IMR-90 (cell line): ENCODE measurements at regions not wholly inside any gene's neighbourhood (a gene's known extent, or its start where the extent isn't known, plus 50 kb on each side); places are given as distances from the start of the nearest gene placed in this dataset.

Experiments used
- ATAC-seq: fragments of 200-7000 bp; cut with Tn5 transposase; 2 replicates; pipeline ENCODE4 v1.9.1; 2020; ENCODE audit warnings: low read depth, mild to moderate bottlenecking, moderate library complexity
- BruUV-seq: library from RNA; stranded (reverse); fragments of 400-500 nt; replicated peaks from 2 replicates; lab custom pipeline; 2021; lab: Mats Ljungman, UMichigan
- CTCF ChIA-PET: fragments of 300-600 bp; formaldehyde crosslinking; extraction: SDS; loops from one replicate; lab custom pipeline; 2021; ENCODE audit warnings: antibody characterized with exemption; lab: Yijun Ruan, JAX
- POLR2A ChIA-PET: fragments of 300-600 bp; sonication (Branson Sonifier 250); formaldehyde crosslinking; loops from one replicate; lab custom pipeline; 2022; ENCODE audit warnings: antibody characterized with exemption; ENCODE audit not compliant: unreplicated experiment; lab: Charles Lee
- DNase-seq: peaks from one replicate; pipeline ENCODE4 v3.0.0; 2013
- H2AFZ ChIP-seq: replicated peaks from 2 replicates; pipeline ENCODE3; 2013; ENCODE audit warnings: low read length, mild to moderate bottlenecking; ENCODE audit not compliant: poor library complexity
- H2AK5ac ChIP-seq: 2 replicates; pipeline ENCODE4 v1.6.1; 2013; ENCODE audit warnings: low read depth, low read length, inconsistent platforms
- H2AK9ac ChIP-seq: replicated peaks from 2 replicates; pipeline ENCODE3; 2013; ENCODE audit warnings: mild to moderate bottlenecking, low read depth, low read length, moderate library complexity; ENCODE audit not compliant: poor library complexity
- H2BK120ac ChIP-seq: 2 replicates; pipeline ENCODE4 v1.6.1; 2013; ENCODE audit warnings: low read depth, low read length, inconsistent platforms
- H2BK15ac ChIP-seq: 3 replicates; pipeline ENCODE4 v1.6.1; 2013; ENCODE audit warnings: low read depth, low read length, inconsistent platforms
- H2BK20ac ChIP-seq: 2 replicates; pipeline ENCODE4 v1.6.1; 2013; ENCODE audit warnings: low read depth, mild to moderate bottlenecking, inconsistent platforms, low read length, moderate library complexity
- H2BK5ac ChIP-seq: 2 replicates; pipeline ENCODE4 v1.6.1; 2013; ENCODE audit warnings: mild to moderate bottlenecking, low read depth, low read length, inconsistent platforms; ENCODE audit not compliant: poor library complexity, severe bottlenecking
- H3K14ac ChIP-seq: replicated peaks from 2 replicates; pipeline ENCODE4 v1.6.1; 2013; ENCODE audit warnings: low read depth, low read length, inconsistent platforms
- H3K18ac ChIP-seq: 2 replicates; pipeline ENCODE4 v1.6.1; 2013; ENCODE audit warnings: low read depth, low read length, control low read depth
- H3K23ac ChIP-seq: 2 replicates; pipeline ENCODE4 v1.6.1; 2013; ENCODE audit warnings: low read depth, low read length, inconsistent platforms
- H3K27ac ChIP-seq: 2 replicates; pipeline ENCODE4 v1.5.1; 2013; ENCODE audit warnings: mild to moderate bottlenecking, control low read depth, low read length; ENCODE audit not compliant: insufficient read depth
- H3K27me3 ChIP-seq: 2 replicates; pipeline ENCODE4 v1.6.1; 2013; ENCODE audit warnings: low read length; ENCODE audit not compliant: control insufficient read depth, insufficient read depth
- H3K36me3 ChIP-seq: 2 replicates; pipeline ENCODE4 v1.6.1; 2013; ENCODE audit warnings: low read length, mixed read lengths; ENCODE audit not compliant: control insufficient read depth, insufficient read depth
- H3K4ac ChIP-seq: 2 replicates; pipeline ENCODE4 v1.6.1; 2013; ENCODE audit warnings: low read depth, low read length, inconsistent platforms
- H3K4me1 ChIP-seq: 2 replicates; pipeline ENCODE4 v1.6.1; 2013; ENCODE audit warnings: low read length, mixed read lengths; ENCODE audit not compliant: control insufficient read depth, insufficient read depth
- H3K4me2 ChIP-seq: 2 replicates; pipeline ENCODE4 v1.6.1; 2013; ENCODE audit warnings: low read depth, mild to moderate bottlenecking, control low read depth, low read length, moderate library complexity
- H3K4me3 ChIP-seq: 2 replicates; pipeline ENCODE4 v1.5.1; 2013; ENCODE audit warnings: low read depth, mild to moderate bottlenecking, control low read depth, low read length, moderate library complexity; ENCODE audit not compliant: insufficient read depth
- H3K56ac ChIP-seq: 2 replicates; pipeline ENCODE4 v1.6.1; 2013; ENCODE audit warnings: low read length, inconsistent platforms; ENCODE audit not compliant: insufficient read depth; ENCODE audit errors: extremely low read depth
- H3K79me1 ChIP-seq, 2 experiments: 2 replicates each; pipeline ENCODE4 v1.6.1; 2013; ENCODE audit warnings: low read length in 2 of 2, inconsistent platforms in 1 of 2, low read depth in 1 of 2
- H3K9ac ChIP-seq: 2 replicates; pipeline ENCODE4 v1.6.1; 2013; ENCODE audit warnings: low read depth, low read length, control low read depth
- H3K9me1 ChIP-seq: 2 replicates; pipeline ENCODE4 v1.6.1; 2013; ENCODE audit warnings: low read length, inconsistent platforms; ENCODE audit not compliant: insufficient read depth
- H3K9me3 ChIP-seq: 2 replicates; pipeline ENCODE4 v1.6.1; 2013; ENCODE audit warnings: low read length; ENCODE audit not compliant: control insufficient read depth, insufficient read depth
- H4K20me1 ChIP-seq: 2 replicates; pipeline ENCODE4 v1.6.1; 2013; ENCODE audit warnings: low read length, inconsistent platforms; ENCODE audit not compliant: insufficient read depth
- H4K5ac ChIP-seq: 2 replicates; pipeline ENCODE4 v1.6.1; 2013; ENCODE audit warnings: mild to moderate bottlenecking, low read depth, low read length, control low read depth
- H4K8ac ChIP-seq, 2 experiments: 2 replicates each; pipeline ENCODE4 v1.6.1; 2013; ENCODE audit warnings: low read depth in 2 of 2, low read length in 2 of 2, control low read depth in 1 of 2, inconsistent platforms in 1 of 2
- H4K91ac ChIP-seq: 2 replicates; pipeline ENCODE4 v1.6.1; 2013; ENCODE audit warnings: low read depth, low read length, inconsistent platforms; ENCODE audit not compliant: insufficient read depth
- BHLHE40 ChIP-seq: fragments of 150-350 bp; IDR thresholded peaks from 2 replicates; pipeline ENCODE4 v1.6.1; 2016; ENCODE audit warnings: mild to moderate bottlenecking, low read depth, low read length
- CEBPB ChIP-seq: IDR thresholded peaks from 2 replicates; pipeline ENCODE4 v1.6.1; 2012; ENCODE audit warnings: low read depth, low read length, improper control_type of control experiment
- CHD1 ChIP-seq: IDR thresholded peaks from 2 replicates; pipeline ENCODE4 v1.6.1; 2012; ENCODE audit warnings: low read depth, low read length, improper control_type of control experiment
- FOS ChIP-seq: fragments of 150-350 bp; IDR thresholded peaks from 2 replicates; pipeline ENCODE4 v1.6.1; 2016; ENCODE audit warnings: low read depth, low read length
- MAFK ChIP-seq: IDR thresholded peaks from 2 replicates; pipeline ENCODE4 v1.6.1; 2012; ENCODE audit warnings: low read depth, low read length, improper control_type of control experiment
- MAZ ChIP-seq: IDR thresholded peaks from 2 replicates; pipeline ENCODE4 v1.6.1; 2012; ENCODE audit warnings: low read depth, mild to moderate bottlenecking, low read length, improper control_type of control experiment, moderate library complexity, borderline replicate concordance
- MXI1 ChIP-seq: IDR thresholded peaks from 2 replicates; pipeline ENCODE4 v1.6.1; 2012; ENCODE audit warnings: low read depth, mild to moderate bottlenecking, low read length, moderate library complexity, borderline replicate concordance
- NFE2L2 ChIP-seq: fragments of 150-350 bp; IDR thresholded peaks from 2 replicates; pipeline ENCODE4 v1.6.1; 2016; ENCODE audit warnings: low read depth, mild to moderate bottlenecking, low read length
- POLR2A ChIP-seq: IDR thresholded peaks from 2 replicates; pipeline ENCODE4 v1.6.1; 2012; ENCODE audit warnings: mild to moderate bottlenecking, low read depth, low read length
- RAD21 ChIP-seq: IDR thresholded peaks from 2 replicates; pipeline ENCODE4 v1.6.1; 2012; ENCODE audit warnings: low read length, improper control_type of control experiment
- RCOR1 ChIP-seq: IDR thresholded peaks from 2 replicates; pipeline ENCODE4 v1.6.1; 2012; ENCODE audit warnings: mild to moderate bottlenecking, low read length, improper control_type of control experiment; ENCODE audit not compliant: insufficient replicate concordance
- RFX5 ChIP-seq: IDR thresholded peaks from 2 replicates; pipeline ENCODE4 v1.8.0; 2012; ENCODE audit warnings: low read depth, mild to moderate bottlenecking, low read length, moderate library complexity
- SMC3 ChIP-seq: fragments of 150-350 bp; IDR thresholded peaks from 2 replicates; pipeline ENCODE4 v1.6.1; 2016; ENCODE audit warnings: low read depth, mild to moderate bottlenecking, antibody characterized with exemption, low read length, moderate library complexity
- WGBS, 2 experiments: methylation state at CpG; one replicate each; pipeline versions ENCODE4 v1.1.5 to v1.1.7; 2013; ENCODE audit warnings: missing lambda C conversion rate in 2 of 2; ENCODE audit not compliant: insufficient read length in 1 of 2; ENCODE audit errors: extremely low coverage in 2 of 2; 5-methylcytosine and 5-hydroxymethylcytosine counted together
- dilution Hi-C: fragments of 300-500 bp; cut with HindIII; formaldehyde crosslinking; loops from one replicate; pipeline ENCODE4 v1.14.3; 2018; ENCODE audit warnings: low sequenced_read_pairs; ENCODE audit not compliant: unreplicated experiment
- in situ Hi-C: fragments of 300-500 bp; cut with MboI; formaldehyde crosslinking; loops from 3 replicates; pipeline ENCODE4 v1.14.3; 2019; ENCODE audit warnings: low sequenced_read_pairs, inconsistent platforms, mixed read lengths
- intact Hi-C: fragments of 100-400 bp; cut with micrococcal nuclease; formaldehyde crosslinking; loops from 2 replicates; pipeline ENCODE4 v1.10.0; 2022
- TF ChIP-seq, protein P1 (sequence below): fragments of 150-350 bp; IDR thresholded peaks from 2 replicates; pipeline ENCODE4 v1.6.1; 2017; ENCODE audit warnings: mild to moderate bottlenecking, antibody characterized with exemption, low read length, low read depth
- TF ChIP-seq, protein P2 (sequence below): conservative IDR thresholded peaks from 2 replicates; pipeline ENCODE4 v1.5.1; 2012; ENCODE audit warnings: mild to moderate bottlenecking, low read depth, low read length, improper control_type of control experiment
- TF ChIP-seq, protein P3 (sequence below): fragments of 150-350 bp; IDR thresholded peaks from 2 replicates; pipeline ENCODE4 v1.6.1; 2016; ENCODE audit warnings: low read depth, mild to moderate bottlenecking, low read length, moderate library complexity, borderline replicate concordance

DNA sequence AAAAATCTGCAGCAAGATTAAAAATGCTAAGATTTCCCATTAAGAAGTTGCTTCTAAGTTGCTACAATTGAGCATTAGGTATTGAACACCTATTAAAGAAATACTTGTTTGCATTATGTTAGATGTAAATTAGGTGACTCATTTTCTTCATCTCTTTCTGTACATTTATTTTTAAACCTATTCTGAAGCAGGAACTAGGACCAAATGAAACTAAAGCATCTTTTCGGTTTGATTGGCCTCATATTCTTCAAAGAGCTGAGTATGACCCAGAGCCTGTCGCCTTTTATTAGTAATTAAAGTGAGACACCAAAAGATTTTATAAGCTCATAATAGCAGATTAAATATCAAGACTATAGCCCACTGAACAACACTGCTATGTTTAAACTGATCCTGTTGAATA lies 83.4 kb upstream of the ZEB2 start:
- no peak for TF ChIP-seq FOS
- TF ChIP-seq BHLHE40 = no peak
- no peak for TF ChIP-seq MXI1
- TF ChIP-seq, protein P1, sequence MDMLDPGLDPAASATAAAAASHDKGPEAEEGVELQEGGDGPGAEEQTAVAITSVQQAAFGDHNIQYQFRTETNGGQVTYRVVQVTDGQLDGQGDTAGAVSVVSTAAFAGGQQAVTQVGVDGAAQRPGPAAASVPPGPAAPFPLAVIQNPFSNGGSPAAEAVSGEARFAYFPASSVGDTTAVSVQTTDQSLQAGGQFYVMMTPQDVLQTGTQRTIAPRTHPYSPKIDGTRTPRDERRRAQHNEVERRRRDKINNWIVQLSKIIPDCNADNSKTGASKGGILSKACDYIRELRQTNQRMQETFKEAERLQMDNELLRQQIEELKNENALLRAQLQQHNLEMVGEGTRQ = no peak
- no peak for TF ChIP-seq POLR2A
- TF ChIP-seq CEBPB = no peak
- TF ChIP-seq SMC3 = no peak
- no peak for TF ChIP-seq MAZ
- TF ChIP-seq RAD21 = no peak
- TF ChIP-seq NFE2L2 = no peak
- TF ChIP-seq RFX5 = no peak
- no peak for TF ChIP-seq RCOR1
- TF ChIP-seq, protein P2, sequence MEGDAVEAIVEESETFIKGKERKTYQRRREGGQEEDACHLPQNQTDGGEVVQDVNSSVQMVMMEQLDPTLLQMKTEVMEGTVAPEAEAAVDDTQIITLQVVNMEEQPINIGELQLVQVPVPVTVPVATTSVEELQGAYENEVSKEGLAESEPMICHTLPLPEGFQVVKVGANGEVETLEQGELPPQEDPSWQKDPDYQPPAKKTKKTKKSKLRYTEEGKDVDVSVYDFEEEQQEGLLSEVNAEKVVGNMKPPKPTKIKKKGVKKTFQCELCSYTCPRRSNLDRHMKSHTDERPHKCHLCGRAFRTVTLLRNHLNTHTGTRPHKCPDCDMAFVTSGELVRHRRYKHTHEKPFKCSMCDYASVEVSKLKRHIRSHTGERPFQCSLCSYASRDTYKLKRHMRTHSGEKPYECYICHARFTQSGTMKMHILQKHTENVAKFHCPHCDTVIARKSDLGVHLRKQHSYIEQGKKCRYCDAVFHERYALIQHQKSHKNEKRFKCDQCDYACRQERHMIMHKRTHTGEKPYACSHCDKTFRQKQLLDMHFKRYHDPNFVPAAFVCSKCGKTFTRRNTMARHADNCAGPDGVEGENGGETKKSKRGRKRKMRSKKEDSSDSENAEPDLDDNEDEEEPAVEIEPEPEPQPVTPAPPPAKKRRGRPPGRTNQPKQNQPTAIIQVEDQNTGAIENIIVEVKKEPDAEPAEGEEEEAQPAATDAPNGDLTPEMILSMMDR = no peak
- TF ChIP-seq, protein P3, sequence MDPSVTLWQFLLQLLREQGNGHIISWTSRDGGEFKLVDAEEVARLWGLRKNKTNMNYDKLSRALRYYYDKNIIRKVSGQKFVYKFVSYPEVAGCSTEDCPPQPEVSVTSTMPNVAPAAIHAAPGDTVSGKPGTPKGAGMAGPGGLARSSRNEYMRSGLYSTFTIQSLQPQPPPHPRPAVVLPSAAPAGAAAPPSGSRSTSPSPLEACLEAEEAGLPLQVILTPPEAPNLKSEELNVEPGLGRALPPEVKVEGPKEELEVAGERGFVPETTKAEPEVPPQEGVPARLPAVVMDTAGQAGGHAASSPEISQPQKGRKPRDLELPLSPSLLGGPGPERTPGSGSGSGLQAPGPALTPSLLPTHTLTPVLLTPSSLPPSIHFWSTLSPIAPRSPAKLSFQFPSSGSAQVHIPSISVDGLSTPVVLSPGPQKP = no peak
- TF ChIP-seq MAFK = no peak
- no peak for TF ChIP-seq CHD1
- Histone ChIP-seq H4K5ac (no peak overlapping the region), H3K27ac (no peak overlapping the region), H2AK9ac (no peak overlapping the region), H2AK5ac (no peak overlapping the region), H3K23ac (no peak overlapping the region), H3K18ac (no peak overlapping the region), H3K79me1 (no peaks in the 10 kb centered on the region), H2BK5ac (no peak overlapping the region), H4K8ac (no peak overlapping the region), H3K9me1 (no peaks in the 10 kb centered on the region), H3K4me3 (no peak overlapping the region), H2BK15ac (no peak overlapping the region), H3K4ac (no peak overlapping the region), H2BK120ac (no peak overlapping the region), H3K56ac (no peak overlapping the region), H4K20me1 (no peaks in the 10 kb centered on the region), H3K4me1 (peaks cover 2% of the 10 kb centered on the region; the same call in 1 of the 2 replicates), H3K36me3 (no peaks in the 10 kb centered on the region), H3K9ac (no peak overlapping the region), H4K91ac (no peak overlapping the region), H3K9me3 (peaks cover 3% of the 10 kb centered on the region; the same call in 1 of the 2 replicates), H2AFZ (no peak overlapping the region), H3K4me2 (no peak overlapping the region), H3K27me3 (peaks cover 21% of the 10 kb centered on the region; the same call in 1 of the 2 replicates), H2BK20ac (no peak overlapping the region), H3K14ac (no peak overlapping the region)
- in situ Hi-C loops (no loop called here), intact Hi-C loops (no loop called here), dilution Hi-C loops (no loop called here)
- BruUV-seq = no TSS peak
- ATAC-seq (no peak), DNase-seq (no peak)
- ChIA-PET POLR2A (no interaction called here), CTCF (no interaction called here)
- WGBS, 2 experiments = no CpG with 5 or more reads among the region's 2 CpGs
